ENCODE measurements at regions not wholly inside any gene's neighbourhood (a gene's known extent, or its start where the extent isn't known, plus 50 kb on each side); places are given as distances from the start of the nearest gene placed in this dataset.

DNA sequence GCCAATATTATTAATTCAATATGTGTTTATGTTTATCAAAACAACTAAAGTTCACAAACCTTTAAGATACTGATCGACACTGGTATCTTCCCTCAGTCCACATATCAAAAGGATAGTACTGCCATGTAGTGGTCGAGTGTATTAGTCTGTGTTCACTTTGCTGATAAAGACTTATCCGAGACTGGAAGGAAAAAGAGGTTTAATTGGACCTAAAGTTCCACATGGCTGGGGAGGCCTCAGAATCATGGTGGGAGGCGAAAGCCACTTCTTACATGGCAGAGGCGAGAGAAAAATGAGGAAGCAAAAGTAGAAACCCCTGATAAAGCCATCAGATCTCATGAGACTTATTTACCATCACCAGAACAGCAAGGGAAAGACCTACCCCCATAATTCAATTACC lies 325.4 kb upstream of the PHF14 start:
- TF ChIP-seq, protein P1, sequence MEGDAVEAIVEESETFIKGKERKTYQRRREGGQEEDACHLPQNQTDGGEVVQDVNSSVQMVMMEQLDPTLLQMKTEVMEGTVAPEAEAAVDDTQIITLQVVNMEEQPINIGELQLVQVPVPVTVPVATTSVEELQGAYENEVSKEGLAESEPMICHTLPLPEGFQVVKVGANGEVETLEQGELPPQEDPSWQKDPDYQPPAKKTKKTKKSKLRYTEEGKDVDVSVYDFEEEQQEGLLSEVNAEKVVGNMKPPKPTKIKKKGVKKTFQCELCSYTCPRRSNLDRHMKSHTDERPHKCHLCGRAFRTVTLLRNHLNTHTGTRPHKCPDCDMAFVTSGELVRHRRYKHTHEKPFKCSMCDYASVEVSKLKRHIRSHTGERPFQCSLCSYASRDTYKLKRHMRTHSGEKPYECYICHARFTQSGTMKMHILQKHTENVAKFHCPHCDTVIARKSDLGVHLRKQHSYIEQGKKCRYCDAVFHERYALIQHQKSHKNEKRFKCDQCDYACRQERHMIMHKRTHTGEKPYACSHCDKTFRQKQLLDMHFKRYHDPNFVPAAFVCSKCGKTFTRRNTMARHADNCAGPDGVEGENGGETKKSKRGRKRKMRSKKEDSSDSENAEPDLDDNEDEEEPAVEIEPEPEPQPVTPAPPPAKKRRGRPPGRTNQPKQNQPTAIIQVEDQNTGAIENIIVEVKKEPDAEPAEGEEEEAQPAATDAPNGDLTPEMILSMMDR (IDR thresholded peaks at IDR 0.05) = no peak
- TF ChIP-seq ZFX (IDR thresholded peaks at IDR 0.05; ENCODE audit: borderline replicate concordance) = no peak
